ENCODE measurements at regions not wholly inside any gene's neighbourhood (a gene's known extent, or its start where the extent isn't known, plus 50 kb on each side); places are given as distances from the start of the nearest gene placed in this dataset.

- TF ChIP-seq CTCF (optimal IDR thresholded peaks at IDR 0.05 in 1 of 3, IDR thresholded peaks at IDR 0.05 in 1 of 3, conservative IDR thresholded peaks at IDR 0.05 in 1 of 3; ENCODE audit: extremely low read depth in 1 of 3, insufficient read depth in 2 of 3, low read length in 3 of 3) (no peak), EZH2 (IDR thresholded peaks at IDR 0.05; ENCODE audit: low read length) (no peak)
Measured at GRCh38 chr6:128743974-128744765, 138.8 kb upstream of the LAMA2 start.
